ENCODE measurements at regions not wholly inside any gene's neighbourhood (a gene's known extent, or its start where the extent isn't known, plus 50 kb on each side); places are given as distances from the start of the nearest gene placed in this dataset.

GRCh38 chr5:18465833-18466681 is 831.8 kb downstream of the TAF11L14 start:
- WGBS, 2 experiments (ENCODE audit: extremely low coverage in 1 of 2, insufficient coverage in 1 of 2, insufficient read length in 1 of 2, insufficient replicate concordance in 2 of 2, low coverage in 1 of 2, low lambda C conversion rate in 2 of 2, missing lambda C conversion rate in 1 of 2), result 62% methylated on average over 11 of the region's 11 CpGs; no CpG with 5 or more reads in 1 of the 2 experiments
- DNase-seq (ENCODE audit: low read depth in 1 of 2, low spot score in 2 of 2), result peak; percentile 31 to 90

More at GRCh38 chr5:18465833-18466681, 831.8 kb downstream of the TAF11L14 start:
- Histone ChIP-seq H2BK120ac (replicated peaks; ENCODE audit: low read depth, low read length) (no peak overlapping the region), H2BK15ac (ENCODE audit: low read length) (no peak overlapping the region), H3K18ac (ENCODE audit: extremely low read depth, low read length) (no peak overlapping the region), H3K36me3 (ENCODE audit: control insufficient read depth in 2 of 4, insufficient read depth in 4 of 4, low read length in 3 of 4) (no peaks in the 10 kb centered on the region; a peak in 1 of 8 replicates), H3K4me1 (replicated peaks in 1 of 4; ENCODE audit: control insufficient read depth in 3 of 4, insufficient read depth in 4 of 4, low read length in 3 of 4) (no peaks in the 10 kb centered on the region), H3K4me3 (ENCODE audit: extremely low read depth in 1 of 4, insufficient read depth in 2 of 4, low read depth in 3 of 4, low read length in 4 of 4) (no peak overlapping the region), H4K8ac (ENCODE audit: extremely low read depth, insufficient read depth, low read length) (no peak overlapping the region), H2BK12ac (ENCODE audit: low read depth, low read length) (no peak overlapping the region), H3K27ac (ENCODE audit: low read depth, low read length) (no peak overlapping the region), H2BK5ac (ENCODE audit: low read depth, low read length) (no peak overlapping the region), H3K4me2 (ENCODE audit: insufficient read depth in 1 of 2, low read depth in 2 of 2, low read length in 2 of 2) (no peak overlapping the region), H4K20me1 (replicated peaks in 1 of 2; ENCODE audit: control insufficient read depth in 1 of 2, insufficient read depth in 2 of 2, low read length in 2 of 2) (no peaks in the 10 kb centered on the region), H4K5ac (ENCODE audit: insufficient read length, low read depth, low read length) (no peak overlapping the region), H3K4ac (replicated peaks; ENCODE audit: insufficient read length, low read depth, low read length) (no peak overlapping the region), H3K27me3 (replicated peaks in 1 of 4; ENCODE audit: control insufficient read depth in 3 of 4, extremely low read depth in 1 of 4, insufficient read depth in 3 of 4, low read length in 3 of 4) (no peaks in the 10 kb centered on the region), H2BK20ac (ENCODE audit: low read length) (no peak overlapping the region), H3K79me2 (ENCODE audit: control insufficient read depth in 1 of 2, insufficient read depth in 2 of 2, low read length in 2 of 2) (no peaks in the 10 kb centered on the region), H3K56ac (replicated peaks; ENCODE audit: insufficient read length, low read depth, low read length) (no peak overlapping the region), H3K9ac (replicated peaks in 1 of 4; ENCODE audit: extremely low read depth in 1 of 4, low read depth in 3 of 4, low read length in 3 of 4) (no peak overlapping the region), H3K23me2 (ENCODE audit: low read depth, low read length) (no peaks in the 10 kb centered on the region), H3K9me3 (ENCODE audit: insufficient read depth in 2 of 2, low read depth in 1 of 2, low read length in 1 of 2) (no peaks in the 10 kb centered on the region), H3K79me1 (ENCODE audit: low read depth, low read length) (no peaks in the 10 kb centered on the region), H4K91ac (replicated peaks; ENCODE audit: insufficient read length, low read length) (no peak overlapping the region), H3K23ac (ENCODE audit: insufficient read length) (no peak overlapping the region), H2AFZ (ENCODE audit: low read length) (no peak overlapping the region), H3K14ac (ENCODE audit: insufficient read length) (no peak overlapping the region), H2AK5ac (ENCODE audit: low read depth, low read length) (no peak overlapping the region)
- POLR2A ChIA-PET (ENCODE audit: partially characterized antibody), result interaction anchor here (1.0 kb wide), 1 partner anchor 236 kb away, joined by 3 read pairs; no protein-coding TSS in a partner anchor
- TF ChIP-seq CREB1 (IDR thresholded peaks at IDR 0.05), result 0 out of 2 replicates have a peak, but pooled peaks have one; percentile 5
- TF ChIP-seq MAX (IDR thresholded peaks at IDR 0.05), result no peak
- peak in 2 of 3 experiments; percentile 82 to 83; a peak in 3 of 4 replicates for TF ChIP-seq CTCF (IDR thresholded peaks at IDR 0.05; ENCODE audit: control extremely low read depth in 1 of 3, insufficient read depth in 1 of 3, low read depth in 1 of 3, low read length in 3 of 3)
- peak; percentile 96 for TF ChIP-seq RAD21 (IDR thresholded peaks at IDR 0.05 in 1 of 2, conservative IDR thresholded peaks at IDR 0.05 in 1 of 2; ENCODE audit: low read depth in 2 of 2, low read length in 2 of 2)
- FAIRE-seq, result peak; percentile 98
- CTCF ChIA-PET (ENCODE audit: partially characterized antibody), result interaction anchor here (0.7 to 4.7 kb wide), 31 partner anchors 10 to 1142 kb away, joined by 3 to 59 read pairs (median 3); no protein-coding TSS in a partner anchor

Measured in H1 (cell line).